ENCODE measurements at regions not wholly inside any gene's neighbourhood (a gene's known extent, or its start where the extent isn't known, plus 50 kb on each side); places are given as distances from the start of the nearest gene placed in this dataset.

GRCh38 chr3:162799910-162800309, 1303.3 kb downstream of the OTOL1 start:
- H3K36me3 Mint-ChIP-seq (ENCODE audit: insufficient read depth, unreplicated experiment), result no peaks in the 10 kb centered on the region
- no TSS peak for BruUV-seq (replicated peaks)
- TF ChIP-seq CTCF (IDR thresholded peaks at IDR 0.05; ENCODE audit: insufficient read depth in 1 of 2, low read depth in 1 of 2, low read length in 1 of 2, severe bottlenecking in 1 of 2, unreplicated experiment in 1 of 2), result no peak

GRCh38 chr3:162802228-162802965, 1305.8 kb downstream of the OTOL1 start:
- TF ChIP-seq CTCF (IDR thresholded peaks at IDR 0.05; ENCODE audit: insufficient read depth in 1 of 2, low read depth in 1 of 2, low read length in 1 of 2, severe bottlenecking in 1 of 2, unreplicated experiment in 1 of 2), result no peak

More at GRCh38 chr3:162799910-162800309, 1303.3 kb downstream of the OTOL1 start:
- no peak overlapping the region for H3K4me3 Mint-ChIP-seq (ENCODE audit: unreplicated experiment)
- intact Hi-C loops (cut with micrococcal nuclease; ENCODE audit: unreplicated experiment), result no loop called here
- no peak for DNase-seq
- H3K4me1 ChIP-seq, result no peaks in the 10 kb centered on the region
- H3K27ac Mint-ChIP-seq (ENCODE audit: unreplicated experiment), result no peak overlapping the region
- POLR2A ChIA-PET, result no interaction called here
- H3K9me3 ChIP-seq, result no peaks in the 10 kb centered on the region
- H3K9me3 Mint-ChIP-seq (ENCODE audit: unreplicated experiment), result no peaks in the 10 kb centered on the region
- H3K27me3 Mint-ChIP-seq (ENCODE audit: insufficient read depth, unreplicated experiment), result no peaks in the 10 kb centered on the region
- no peaks in the 10 kb centered on the region for H3K36me3 ChIP-seq (ENCODE audit: control insufficient read depth, insufficient read depth, low read length)
- CTCF ChIA-PET, result no interaction called here
- no peak overlapping the region for H3K4me3 ChIP-seq (ENCODE audit: low read depth, low read length)
- H3K27me3 ChIP-seq (replicated peaks; ENCODE audit: control insufficient read depth, insufficient read depth, low read length), result no peaks in the 10 kb centered on the region
- no peaks in the 10 kb centered on the region for H3K4me1 Mint-ChIP-seq (ENCODE audit: low read depth, unreplicated experiment)

GRCh38 chr3:162810776-162811175, 1314.2 kb downstream of the OTOL1 start:
- Mint-ChIP-seq H3K27me3 (ENCODE audit: insufficient read depth, unreplicated experiment) (no peaks in the 10 kb centered on the region), H3K4me3 (ENCODE audit: unreplicated experiment) (no peak overlapping the region), H3K36me3 (ENCODE audit: insufficient read depth, unreplicated experiment) (no peaks in the 10 kb centered on the region), H3K27ac (ENCODE audit: unreplicated experiment) (no peak overlapping the region), H3K4me1 (ENCODE audit: low read depth, unreplicated experiment) (no peaks in the 10 kb centered on the region), H3K9me3 (ENCODE audit: unreplicated experiment) (no peaks in the 10 kb centered on the region)
- BruUV-seq (replicated peaks), result no TSS peak
- H3K27me3 ChIP-seq (replicated peaks; ENCODE audit: control insufficient read depth, insufficient read depth, low read length), result no peaks in the 10 kb centered on the region
- intact Hi-C loops (cut with micrococcal nuclease; ENCODE audit: unreplicated experiment), result no loop called here
- no peak for TF ChIP-seq CTCF (IDR thresholded peaks at IDR 0.05; ENCODE audit: insufficient read depth in 1 of 2, low read depth in 1 of 2, low read length in 1 of 2, severe bottlenecking in 1 of 2, unreplicated experiment in 1 of 2)
- H3K4me1 ChIP-seq, result no peaks in the 10 kb centered on the region
- DNase-seq, result no peak
- no peaks in the 10 kb centered on the region for H3K36me3 ChIP-seq (ENCODE audit: control insufficient read depth, insufficient read depth, low read length)
- ChIA-PET POLR2A (no interaction called here), CTCF (no interaction called here)
- H3K9me3 ChIP-seq, result no peaks in the 10 kb centered on the region
- no peak overlapping the region for H3K4me3 ChIP-seq (ENCODE audit: low read depth, low read length)

More at GRCh38 chr3:162802228-162802965, 1305.8 kb downstream of the OTOL1 start:
- H3K36me3 Mint-ChIP-seq (ENCODE audit: insufficient read depth, unreplicated experiment), result no peaks in the 10 kb centered on the region
- H3K27me3 ChIP-seq (replicated peaks; ENCODE audit: control insufficient read depth, insufficient read depth, low read length), result no peaks in the 10 kb centered on the region
- no peaks in the 10 kb centered on the region for H3K9me3 ChIP-seq
- no peak overlapping the region for H3K4me3 Mint-ChIP-seq (ENCODE audit: unreplicated experiment)
- H3K4me1 ChIP-seq, result no peaks in the 10 kb centered on the region
- H3K27me3 Mint-ChIP-seq (ENCODE audit: insufficient read depth, unreplicated experiment), result no peaks in the 10 kb centered on the region
- H3K9me3 Mint-ChIP-seq (ENCODE audit: unreplicated experiment), result no peaks in the 10 kb centered on the region
- intact Hi-C loops (cut with micrococcal nuclease; ENCODE audit: unreplicated experiment), result no loop called here
- H3K36me3 ChIP-seq (ENCODE audit: control insufficient read depth, insufficient read depth, low read length), result no peaks in the 10 kb centered on the region
- no peak overlapping the region for H3K4me3 ChIP-seq (ENCODE audit: low read depth, low read length)
- BruUV-seq (replicated peaks), result no TSS peak
- H3K4me1 Mint-ChIP-seq (ENCODE audit: low read depth, unreplicated experiment), result no peaks in the 10 kb centered on the region
- DNase-seq, result no peak
- POLR2A ChIA-PET, result no interaction called here
- CTCF ChIA-PET, result no interaction called here
- no peak overlapping the region for H3K27ac Mint-ChIP-seq (ENCODE audit: unreplicated experiment)
